IMR-90 (cell line): ENCODE measurements at regions not wholly inside any gene's neighbourhood (a gene's known extent, or its start where the extent isn't known, plus 50 kb on each side); places are given as distances from the start of the nearest gene placed in this dataset.

Source experiments
- ATAC-seq: fragments of 200-7000 bp; cut with Tn5 transposase; 2 replicates; pipeline ENCODE4 v1.9.1; 2020; ENCODE audit warnings: low read depth, mild to moderate bottlenecking, moderate library complexity
- BruUV-seq: library from RNA; stranded (reverse); fragments of 400-500 nt; replicated peaks from 2 replicates; lab custom pipeline; 2021; lab: Mats Ljungman, UMichigan
- CTCF ChIA-PET: fragments of 300-600 bp; formaldehyde crosslinking; extraction: SDS; loops from one replicate; lab custom pipeline; 2021; ENCODE audit warnings: antibody characterized with exemption; lab: Yijun Ruan, JAX
- POLR2A ChIA-PET: fragments of 300-600 bp; sonication (Branson Sonifier 250); formaldehyde crosslinking; loops from one replicate; lab custom pipeline; 2022; ENCODE audit warnings: antibody characterized with exemption; ENCODE audit not compliant: unreplicated experiment; lab: Charles Lee
- DNase-seq: peaks from one replicate; pipeline ENCODE4 v3.0.0; 2013
- H2AFZ ChIP-seq: replicated peaks from 2 replicates; pipeline ENCODE3; 2013; ENCODE audit warnings: low read length, mild to moderate bottlenecking; ENCODE audit not compliant: poor library complexity
- H2AK5ac ChIP-seq: 2 replicates; pipeline ENCODE4 v1.6.1; 2013; ENCODE audit warnings: low read depth, low read length, inconsistent platforms
- H2AK9ac ChIP-seq: replicated peaks from 2 replicates; pipeline ENCODE3; 2013; ENCODE audit warnings: mild to moderate bottlenecking, low read depth, low read length, moderate library complexity; ENCODE audit not compliant: poor library complexity
- H2BK120ac ChIP-seq: 2 replicates; pipeline ENCODE4 v1.6.1; 2013; ENCODE audit warnings: low read depth, low read length, inconsistent platforms
- H2BK15ac ChIP-seq: 3 replicates; pipeline ENCODE4 v1.6.1; 2013; ENCODE audit warnings: low read depth, low read length, inconsistent platforms
- H2BK20ac ChIP-seq: 2 replicates; pipeline ENCODE4 v1.6.1; 2013; ENCODE audit warnings: low read depth, mild to moderate bottlenecking, inconsistent platforms, low read length, moderate library complexity
- H2BK5ac ChIP-seq: 2 replicates; pipeline ENCODE4 v1.6.1; 2013; ENCODE audit warnings: mild to moderate bottlenecking, low read depth, low read length, inconsistent platforms; ENCODE audit not compliant: poor library complexity, severe bottlenecking
- H3K14ac ChIP-seq: replicated peaks from 2 replicates; pipeline ENCODE4 v1.6.1; 2013; ENCODE audit warnings: low read depth, low read length, inconsistent platforms
- H3K18ac ChIP-seq: 2 replicates; pipeline ENCODE4 v1.6.1; 2013; ENCODE audit warnings: low read depth, low read length, control low read depth
- H3K23ac ChIP-seq: 2 replicates; pipeline ENCODE4 v1.6.1; 2013; ENCODE audit warnings: low read depth, low read length, inconsistent platforms
- H3K27ac ChIP-seq: 2 replicates; pipeline ENCODE4 v1.5.1; 2013; ENCODE audit warnings: mild to moderate bottlenecking, control low read depth, low read length; ENCODE audit not compliant: insufficient read depth
- H3K27me3 ChIP-seq: 2 replicates; pipeline ENCODE4 v1.6.1; 2013; ENCODE audit warnings: low read length; ENCODE audit not compliant: control insufficient read depth, insufficient read depth
- H3K36me3 ChIP-seq: 2 replicates; pipeline ENCODE4 v1.6.1; 2013; ENCODE audit warnings: low read length, mixed read lengths; ENCODE audit not compliant: control insufficient read depth, insufficient read depth
- H3K4ac ChIP-seq: 2 replicates; pipeline ENCODE4 v1.6.1; 2013; ENCODE audit warnings: low read depth, low read length, inconsistent platforms
- H3K4me1 ChIP-seq: 2 replicates; pipeline ENCODE4 v1.6.1; 2013; ENCODE audit warnings: low read length, mixed read lengths; ENCODE audit not compliant: control insufficient read depth, insufficient read depth
- H3K4me2 ChIP-seq: 2 replicates; pipeline ENCODE4 v1.6.1; 2013; ENCODE audit warnings: low read depth, mild to moderate bottlenecking, control low read depth, low read length, moderate library complexity
- H3K4me3 ChIP-seq: 2 replicates; pipeline ENCODE4 v1.5.1; 2013; ENCODE audit warnings: low read depth, mild to moderate bottlenecking, control low read depth, low read length, moderate library complexity; ENCODE audit not compliant: insufficient read depth
- H3K56ac ChIP-seq: 2 replicates; pipeline ENCODE4 v1.6.1; 2013; ENCODE audit warnings: low read length, inconsistent platforms; ENCODE audit not compliant: insufficient read depth; ENCODE audit errors: extremely low read depth
- H3K79me1 ChIP-seq, 2 experiments: 2 replicates each; pipeline ENCODE4 v1.6.1; 2013; ENCODE audit warnings: low read length in 2 of 2, inconsistent platforms in 1 of 2, low read depth in 1 of 2
- H3K9ac ChIP-seq: 2 replicates; pipeline ENCODE4 v1.6.1; 2013; ENCODE audit warnings: low read depth, low read length, control low read depth
- H3K9me1 ChIP-seq: 2 replicates; pipeline ENCODE4 v1.6.1; 2013; ENCODE audit warnings: low read length, inconsistent platforms; ENCODE audit not compliant: insufficient read depth
- H3K9me3 ChIP-seq: 2 replicates; pipeline ENCODE4 v1.6.1; 2013; ENCODE audit warnings: low read length; ENCODE audit not compliant: control insufficient read depth, insufficient read depth
- H4K20me1 ChIP-seq: 2 replicates; pipeline ENCODE4 v1.6.1; 2013; ENCODE audit warnings: low read length, inconsistent platforms; ENCODE audit not compliant: insufficient read depth
- H4K5ac ChIP-seq: 2 replicates; pipeline ENCODE4 v1.6.1; 2013; ENCODE audit warnings: mild to moderate bottlenecking, low read depth, low read length, control low read depth
- H4K8ac ChIP-seq, 2 experiments: 2 replicates each; pipeline ENCODE4 v1.6.1; 2013; ENCODE audit warnings: low read depth in 2 of 2, low read length in 2 of 2, control low read depth in 1 of 2, inconsistent platforms in 1 of 2
- H4K91ac ChIP-seq: 2 replicates; pipeline ENCODE4 v1.6.1; 2013; ENCODE audit warnings: low read depth, low read length, inconsistent platforms; ENCODE audit not compliant: insufficient read depth
- CEBPB ChIP-seq: IDR thresholded peaks from 2 replicates; pipeline ENCODE4 v1.6.1; 2012; ENCODE audit warnings: low read depth, low read length, improper control_type of control experiment
- ELK1 ChIP-seq: fragments of 150-350 bp; IDR thresholded peaks from 2 replicates; pipeline ENCODE4 v1.6.1; 2016; ENCODE audit warnings: low read depth, mild to moderate bottlenecking, low read length, moderate library complexity, borderline replicate concordance
- MAFK ChIP-seq: IDR thresholded peaks from 2 replicates; pipeline ENCODE4 v1.6.1; 2012; ENCODE audit warnings: low read depth, low read length, improper control_type of control experiment
- RCOR1 ChIP-seq: IDR thresholded peaks from 2 replicates; pipeline ENCODE4 v1.6.1; 2012; ENCODE audit warnings: mild to moderate bottlenecking, low read length, improper control_type of control experiment; ENCODE audit not compliant: insufficient replicate concordance
- RFX5 ChIP-seq: IDR thresholded peaks from 2 replicates; pipeline ENCODE4 v1.8.0; 2012; ENCODE audit warnings: low read depth, mild to moderate bottlenecking, low read length, moderate library complexity
- SMC3 ChIP-seq: fragments of 150-350 bp; IDR thresholded peaks from 2 replicates; pipeline ENCODE4 v1.6.1; 2016; ENCODE audit warnings: low read depth, mild to moderate bottlenecking, antibody characterized with exemption, low read length, moderate library complexity
- WGBS, 2 experiments: methylation state at CpG; one replicate each; pipeline versions ENCODE4 v1.1.5 to v1.1.7; 2013; ENCODE audit warnings: missing lambda C conversion rate in 2 of 2; ENCODE audit not compliant: insufficient read length in 1 of 2; ENCODE audit errors: extremely low coverage in 2 of 2; 5-methylcytosine and 5-hydroxymethylcytosine counted together
- dilution Hi-C: fragments of 300-500 bp; cut with HindIII; formaldehyde crosslinking; loops from one replicate; pipeline ENCODE4 v1.14.3; 2018; ENCODE audit warnings: low sequenced_read_pairs; ENCODE audit not compliant: unreplicated experiment
- in situ Hi-C: fragments of 300-500 bp; cut with MboI; formaldehyde crosslinking; loops from 3 replicates; pipeline ENCODE4 v1.14.3; 2019; ENCODE audit warnings: low sequenced_read_pairs, inconsistent platforms, mixed read lengths
- intact Hi-C: fragments of 100-400 bp; cut with micrococcal nuclease; formaldehyde crosslinking; loops from 2 replicates; pipeline ENCODE4 v1.10.0; 2022

DNA sequence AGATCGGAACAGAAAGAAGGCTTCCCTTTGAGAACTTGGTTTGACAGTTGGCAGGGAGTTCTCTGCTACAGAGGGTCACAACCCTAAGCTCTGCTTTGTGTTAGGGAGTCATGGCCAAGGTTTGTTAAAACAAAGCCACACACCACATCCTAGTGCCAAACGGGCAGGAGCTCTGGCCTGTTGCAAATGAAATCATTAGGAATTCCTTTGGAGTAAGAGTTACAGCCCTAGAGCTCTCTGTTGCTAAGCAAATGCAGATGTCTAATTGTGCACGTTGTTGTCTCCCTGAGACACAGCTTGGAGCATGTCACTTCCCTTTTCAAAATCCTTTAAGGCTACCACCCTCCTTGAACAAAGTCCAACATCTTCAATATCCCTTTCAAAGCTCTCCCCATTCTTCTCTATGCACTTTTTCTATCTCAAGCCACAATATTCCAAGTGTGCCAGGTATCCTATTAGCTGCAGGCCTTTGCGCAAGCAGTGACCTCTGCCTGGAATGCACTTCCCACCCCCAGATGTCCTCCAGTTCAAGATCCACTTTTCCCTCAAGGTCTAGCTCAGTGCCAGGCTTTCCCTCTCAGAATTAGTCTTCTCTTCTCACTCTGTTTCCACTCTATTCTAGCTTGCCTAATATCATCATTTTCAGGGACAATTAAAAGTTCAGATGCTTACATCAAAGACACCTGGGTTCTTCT lies 253.7 kb upstream of the POU2AF2 start:
- peak overlapping the region; percentile 5; the same call in 1 of the 2 replicates for H3K18ac ChIP-seq
- intact Hi-C loops: no loop called here
- H3K56ac ChIP-seq: no peak overlapping the region
- peaks cover 9% of the 10 kb centered on the region for H3K4me1 ChIP-seq
- 0 out of 2 replicates have a peak overlapping the region, but pooled peaks have one; percentile 16 for H4K5ac ChIP-seq
- no peak overlapping the region for H3K4me3 ChIP-seq
- in situ Hi-C loops: no loop called here
- TF ChIP-seq RCOR1 (no peak), RFX5 (no peak), MAFK (no peak), ELK1 (no peak), SMC3 (no peak), CEBPB (no peak)
- no peak overlapping the region for H2AK9ac ChIP-seq
- H3K79me1 ChIP-seq: no peaks in the 10 kb centered on the region
- 0 out of 3 replicates have a peak overlapping the region, but pooled peaks have one; percentile 5 for H2BK15ac ChIP-seq
- H2BK5ac ChIP-seq: no peak overlapping the region
- H2BK120ac ChIP-seq: no peak overlapping the region
- ATAC-seq (peak; percentile 64), DNase-seq (no peak)
- H4K20me1 ChIP-seq: no peaks in the 10 kb centered on the region
- no peak overlapping the region; the same call in none of the 2 replicates for H4K91ac ChIP-seq
- H3K4ac ChIP-seq: no peak overlapping the region; the same call in 1 of the 2 replicates
- H2AK5ac ChIP-seq: no peak overlapping the region
- H4K8ac ChIP-seq: no peak overlapping the region
- no TSS peak for BruUV-seq
- CTCF ChIA-PET: interaction anchor here (0.6 kb wide), 1 partner anchor 9 kb away, joined by 3 read pairs; no protein-coding TSS in a partner anchor
- H3K27ac ChIP-seq: no peak overlapping the region
- peak overlapping the region; percentile 64 for H2AFZ ChIP-seq
- H3K14ac ChIP-seq: peak overlapping the region; percentile 63; the same call in 1 of the 2 replicates
- H3K36me3 ChIP-seq: no peaks in the 10 kb centered on the region
- POLR2A ChIA-PET: interaction anchor here (0.6 kb wide), 1 partner anchor 210 kb away, joined by 3 read pairs; no protein-coding TSS in a partner anchor
- 100% methylated on average over 1 of the region's 4 CpGs; no CpG with 5 or more reads in 1 of the 2 experiments for WGBS, 2 experiments
- H3K9ac ChIP-seq: no peak overlapping the region
- no peaks in the 10 kb centered on the region for H3K9me3 ChIP-seq
- no peak overlapping the region for H3K23ac ChIP-seq
- H3K9me1 ChIP-seq: no peaks in the 10 kb centered on the region
- no peaks in the 10 kb centered on the region for H3K27me3 ChIP-seq
- dilution Hi-C loops: no loop called here
- no peak overlapping the region for H3K4me2 ChIP-seq
- no peak overlapping the region; the same call in 1 of the 2 replicates for H2BK20ac ChIP-seq
